NCI-H226 (cell line): ENCODE measurements at regions not wholly inside any gene's neighbourhood (a gene's known extent, or its start where the extent isn't known, plus 50 kb on each side); places are given as distances from the start of the nearest gene placed in this dataset.

ENCODE experiments used
- DNase-seq: peaks from one replicate; pipeline ENCODE4 v3.0.0-alpha.2; 2015

DNA sequence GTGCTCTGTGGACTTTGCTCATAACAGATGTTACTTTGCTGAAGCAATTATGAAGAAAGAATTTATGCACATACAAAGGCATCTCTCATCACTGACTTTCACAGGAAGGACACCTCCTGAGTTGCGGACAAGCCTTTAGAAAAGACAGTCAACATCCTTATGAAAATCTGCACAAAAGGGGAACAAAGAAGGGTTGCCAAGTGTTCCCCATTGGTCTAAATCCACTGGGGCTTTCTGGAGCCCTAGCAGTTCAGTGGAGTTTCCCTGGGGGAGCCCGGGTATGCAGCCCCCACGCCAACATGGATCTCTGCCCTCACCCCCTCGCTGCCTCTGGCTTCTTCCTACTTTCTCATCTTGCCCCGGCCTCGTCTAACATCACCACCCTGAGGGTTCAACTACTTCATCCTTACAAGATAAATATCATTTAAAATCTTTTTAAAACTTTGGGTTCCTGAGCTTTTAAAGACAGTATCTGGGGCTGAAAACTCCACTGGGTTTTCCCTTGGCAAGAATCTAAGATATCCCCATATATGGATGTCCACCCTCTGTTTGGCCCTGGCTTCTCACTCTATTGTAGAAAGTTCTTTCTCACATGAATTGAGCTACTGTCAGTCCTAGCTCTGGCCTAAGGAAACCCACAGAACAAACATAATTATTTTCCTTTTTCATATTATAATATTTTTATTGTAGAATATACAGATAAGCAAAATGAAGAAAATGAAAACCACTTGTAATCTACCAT lies 207.9 kb upstream of the RGMA start:
- DNase-seq = no peak

DNA sequence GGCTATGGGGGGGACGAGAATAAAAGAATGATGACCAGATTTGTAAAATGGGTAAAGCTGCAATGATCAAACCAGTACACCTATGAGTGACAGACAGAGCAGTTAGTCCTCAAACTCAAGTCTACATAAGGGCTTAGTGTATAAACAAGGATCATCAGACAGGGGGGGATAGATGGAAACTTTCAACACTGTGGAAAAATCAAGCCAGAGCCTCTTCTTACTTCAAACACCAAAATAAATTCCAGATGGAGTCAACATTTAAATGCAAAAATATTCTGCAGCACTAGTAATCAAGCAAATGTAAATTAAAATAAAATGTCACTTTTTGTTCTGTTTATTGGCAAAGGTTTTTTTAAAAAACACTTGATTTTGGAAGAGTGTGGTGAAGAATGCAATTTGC lies 205.9 kb upstream of the RGMA start:
- DNase-seq = no peak

DNA sequence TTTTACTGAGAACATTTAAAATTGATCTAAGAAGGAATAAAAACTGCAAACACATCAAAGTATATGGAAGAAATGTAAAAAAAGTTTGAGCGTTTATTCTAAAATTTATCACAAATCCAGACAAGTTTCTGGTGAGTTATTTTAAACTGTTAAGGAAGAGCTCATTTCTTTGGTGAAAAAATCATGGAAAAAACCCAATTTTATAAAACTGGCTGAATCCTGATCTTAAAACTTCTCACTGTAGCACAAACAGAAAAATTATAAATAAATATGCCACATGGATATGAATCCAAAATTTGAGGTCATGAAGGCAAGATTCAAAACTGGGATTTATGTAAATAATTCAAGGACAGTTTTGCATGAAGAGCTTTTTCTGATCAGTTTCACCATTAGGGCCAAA lies 205.1 kb upstream of the RGMA start:
- no peak for DNase-seq

GRCh38 chr15:93291380-93291779 lies 202.4 kb upstream of the RGMA start:
- DNase-seq = no peak

DNA sequence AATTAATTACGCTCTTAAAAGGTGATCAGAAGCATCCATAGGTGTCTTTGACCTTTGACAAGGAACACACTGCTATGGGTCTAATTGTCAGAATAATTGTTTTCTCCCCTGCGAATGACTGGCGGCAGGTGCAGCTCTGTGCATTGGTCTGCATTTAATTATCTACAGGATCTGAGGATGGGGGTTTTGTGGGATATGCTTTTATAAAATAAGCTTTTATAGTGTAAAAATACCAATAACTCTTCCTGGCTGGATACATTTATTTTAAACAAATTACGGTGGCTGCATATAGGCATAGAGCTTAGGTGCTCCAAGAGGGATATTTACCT lies 201.6 kb upstream of the RGMA start:
- no peak for DNase-seq

DNA sequence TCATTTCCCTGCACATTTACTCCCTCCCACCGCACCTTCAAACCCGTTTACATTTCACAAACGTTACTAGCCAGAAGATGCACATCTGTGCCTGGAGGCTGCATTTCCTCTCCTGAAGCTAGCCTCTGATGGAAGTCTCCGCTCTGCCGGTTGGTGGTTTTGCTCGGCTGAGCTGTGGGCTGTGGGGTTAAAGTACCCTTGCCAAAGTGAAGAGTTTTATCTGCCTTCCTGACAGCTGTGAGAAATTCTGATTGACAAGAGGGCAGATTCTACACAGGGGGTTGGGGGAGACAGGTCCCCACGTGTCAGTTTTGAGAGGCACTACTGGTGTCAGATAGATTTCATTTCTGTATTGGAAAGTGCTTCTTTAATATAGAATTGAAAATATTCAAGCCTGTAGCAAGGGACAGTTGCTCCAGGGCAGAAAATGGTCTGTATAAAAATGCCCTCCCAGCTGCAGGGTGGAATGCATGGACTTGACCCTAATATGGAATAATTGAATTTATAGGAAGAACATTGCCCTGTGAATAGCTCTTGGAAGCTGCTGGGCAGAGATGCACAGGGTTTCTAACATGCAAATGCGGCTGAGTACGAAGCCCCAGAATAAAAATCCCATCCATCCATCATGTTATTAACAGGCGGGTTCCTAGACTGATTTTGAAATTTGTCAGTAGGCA lies 201.1 kb upstream of the RGMA start:
- no peak for DNase-seq

- DNase-seq = no peak
These were observed 199.8 kb upstream of the RGMA start for GRCh38 chr15:93288728-93289294.

- DNase-seq = no peak
These were observed 197.4 kb upstream of the RGMA start for GRCh38 chr15:93286446-93286845.

DNA sequence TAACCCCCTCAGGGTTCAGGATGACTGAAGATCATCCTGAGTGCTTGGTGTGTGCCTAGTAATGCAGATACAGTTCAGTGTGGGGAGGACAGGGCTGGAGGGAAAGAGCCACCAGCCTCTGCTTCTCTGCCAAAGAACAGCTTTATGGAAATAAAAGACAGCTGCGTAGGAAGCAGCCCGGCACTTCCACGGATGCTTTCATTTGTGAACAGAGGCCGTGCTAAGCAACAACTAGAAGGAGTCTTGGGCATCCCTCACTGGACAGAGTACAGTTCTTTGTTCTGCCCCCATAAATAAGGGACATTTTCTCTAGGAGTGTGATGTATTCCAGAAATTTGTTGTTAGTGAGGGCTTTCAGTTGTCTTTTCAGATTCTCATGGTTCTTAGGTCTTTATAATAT lies 194.8 kb upstream of the RGMA start:
- DNase-seq = no peak

- DNase-seq = no peak
These were observed 193.8 kb upstream of the RGMA start for GRCh38 chr15:93282808-93283207.

DNA sequence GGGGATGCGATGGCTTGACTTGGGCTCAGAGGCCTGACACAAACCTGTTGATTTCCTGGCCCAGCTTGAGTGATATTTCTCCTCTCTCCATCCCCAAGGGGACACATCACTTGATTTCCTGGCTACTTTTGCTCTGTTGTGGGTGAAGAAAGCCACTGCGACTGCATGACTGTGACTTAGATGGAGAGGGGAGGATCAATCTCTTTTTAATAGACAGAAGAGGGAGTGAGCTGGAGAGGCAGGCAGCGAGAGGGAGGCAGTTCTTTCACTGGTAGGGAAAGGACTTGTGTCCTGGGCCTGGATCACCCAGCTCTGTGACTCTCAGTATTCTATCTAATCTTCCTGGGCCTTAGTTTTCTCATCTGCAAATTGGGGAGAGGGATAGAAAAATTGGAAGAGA lies 189.8 kb upstream of the RGMA start:
- no peak for DNase-seq

DNA sequence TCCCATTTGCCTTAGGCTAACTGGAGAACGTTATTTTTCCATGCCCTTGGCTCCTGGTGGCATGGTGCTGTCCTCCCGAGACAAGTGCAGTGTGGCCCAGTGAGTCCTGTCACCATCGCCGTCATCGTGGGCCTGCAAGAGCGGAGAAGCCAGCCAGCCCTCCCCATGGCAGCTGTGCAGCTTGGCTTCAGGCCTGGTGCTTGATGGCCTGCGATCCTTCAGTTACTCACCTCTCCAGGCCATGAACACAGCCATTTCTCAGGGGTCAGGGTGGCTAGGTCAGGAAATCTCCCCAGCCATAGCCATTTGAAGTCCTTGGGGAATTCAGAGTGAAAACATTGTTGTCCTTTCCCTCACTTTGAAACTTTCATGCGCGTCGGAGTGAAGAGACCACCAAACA lies 189.0 kb upstream of the RGMA start:
- no peak for DNase-seq

GRCh38 chr15:93274257-93274656 lies 185.2 kb upstream of the RGMA start:
- no peak for DNase-seq

DNA sequence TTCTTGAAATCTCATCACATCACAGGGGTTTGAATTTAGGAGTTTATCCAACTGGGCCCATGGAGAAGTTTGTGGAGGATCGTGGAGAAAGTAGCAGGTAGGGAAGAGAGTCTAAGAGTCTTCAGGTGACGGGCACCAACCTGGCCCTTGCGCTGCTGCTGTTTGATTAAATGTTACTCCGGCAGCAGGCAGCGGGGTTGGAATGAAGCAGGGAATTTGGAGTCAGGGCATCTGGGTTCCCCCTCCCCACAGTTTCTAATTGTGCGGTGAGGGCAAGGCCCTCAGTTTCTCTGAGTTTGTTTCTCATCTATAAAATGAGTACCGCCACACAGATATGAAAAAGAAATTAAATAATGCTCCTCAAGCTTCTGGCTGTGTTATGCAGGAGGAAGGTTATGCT lies 182.9 kb upstream of the RGMA start:
- DNase-seq = no peak

DNA sequence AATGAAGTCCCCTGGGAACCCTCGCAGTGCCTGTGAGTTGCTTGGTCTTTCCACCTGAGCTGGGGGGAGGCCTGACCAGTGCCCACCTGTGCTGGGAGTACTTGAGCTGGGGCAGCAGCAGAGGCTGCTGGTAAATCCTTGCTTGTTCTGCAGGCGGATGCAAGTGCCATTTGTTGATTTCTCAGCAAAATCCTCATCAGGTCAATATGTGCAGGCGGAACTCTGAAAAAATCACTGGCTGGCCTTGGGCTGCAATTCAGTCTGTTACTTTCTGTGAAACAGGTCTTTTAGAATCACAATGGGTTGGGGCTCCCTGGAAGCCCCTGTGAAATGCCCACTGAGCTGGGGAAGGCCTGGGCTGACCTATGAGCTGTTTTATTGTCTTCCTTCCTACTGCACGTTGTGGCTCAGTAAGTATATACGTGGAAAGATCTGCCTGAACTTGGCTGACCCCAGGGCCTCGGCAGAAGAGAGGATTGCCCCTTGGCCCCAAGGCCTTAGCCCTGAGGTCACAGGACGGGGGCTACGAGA lies 182.0 kb upstream of the RGMA start:
- DNase-seq = no peak

DNA sequence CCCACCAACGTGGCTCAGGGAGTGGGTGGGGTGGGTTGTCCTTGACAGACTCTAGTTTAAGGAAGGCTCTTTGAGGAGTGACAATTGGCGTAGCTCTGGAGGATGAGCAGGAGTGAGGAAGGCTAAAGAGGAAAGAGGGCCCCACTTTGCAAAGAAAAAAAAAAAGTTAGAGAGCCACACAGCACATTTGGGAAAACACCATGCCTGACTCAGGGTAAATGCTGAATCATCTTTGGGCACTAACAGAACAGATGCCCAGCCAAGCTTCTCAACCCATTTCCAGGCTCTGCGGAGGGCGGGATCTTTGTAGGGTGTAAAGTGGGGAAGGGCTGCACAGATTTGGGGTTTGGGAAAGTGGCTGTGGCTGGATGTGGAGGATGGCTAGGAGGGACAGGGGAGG lies 179.1 kb upstream of the RGMA start:
- DNase-seq = no peak

DNA sequence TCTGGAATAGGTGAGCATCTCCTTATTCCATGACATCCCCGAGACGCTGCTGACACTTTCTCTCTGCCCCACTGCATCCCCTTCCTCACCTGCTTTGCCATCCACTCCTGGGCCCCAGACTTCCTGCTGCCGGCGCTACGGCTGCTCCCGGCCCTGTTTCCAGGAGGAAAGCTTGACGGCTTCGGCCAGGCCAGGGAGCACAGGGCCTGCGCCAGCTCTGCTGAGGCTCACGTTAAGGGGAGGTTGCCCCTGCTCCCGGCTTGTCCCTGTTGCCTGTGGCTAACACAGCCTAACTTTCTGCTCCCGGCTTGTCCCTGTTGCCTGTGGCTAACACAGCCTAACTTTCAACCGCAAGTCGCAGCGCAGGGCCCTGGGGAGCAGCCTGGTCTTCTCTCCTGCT lies 177.3 kb upstream of the RGMA start:
- no peak for DNase-seq

- no peak for DNase-seq
These were observed 176.1 kb upstream of the RGMA start for GRCh38 chr15:93265111-93265556.

- no peak for DNase-seq
These were observed 172.8 kb upstream of the RGMA start for GRCh38 chr15:93261845-93262244.

- no peak for DNase-seq
These were observed 168.9 kb upstream of the RGMA start for GRCh38 chr15:93257920-93258319.

DNA sequence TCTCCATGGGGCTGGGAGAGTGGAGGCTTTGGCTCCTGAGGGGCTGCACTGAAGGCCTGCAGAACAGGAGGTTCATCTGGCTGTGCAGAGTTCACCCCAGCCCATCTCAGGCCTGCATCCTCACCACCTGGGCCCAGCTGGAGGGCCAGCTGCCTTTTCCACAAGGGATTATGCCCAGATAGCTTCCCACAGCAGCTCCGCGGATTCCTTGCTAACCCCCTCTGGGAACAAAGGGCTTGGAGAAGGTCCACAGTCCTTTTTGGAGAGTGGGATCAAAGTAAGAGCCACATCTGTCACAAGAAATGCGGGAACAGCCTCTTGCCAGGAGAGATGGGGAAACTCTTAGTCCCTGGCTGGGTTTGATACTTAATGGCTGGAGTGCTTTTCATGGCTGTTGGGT lies 164.7 kb upstream of the RGMA start:
- no peak for DNase-seq

DNA sequence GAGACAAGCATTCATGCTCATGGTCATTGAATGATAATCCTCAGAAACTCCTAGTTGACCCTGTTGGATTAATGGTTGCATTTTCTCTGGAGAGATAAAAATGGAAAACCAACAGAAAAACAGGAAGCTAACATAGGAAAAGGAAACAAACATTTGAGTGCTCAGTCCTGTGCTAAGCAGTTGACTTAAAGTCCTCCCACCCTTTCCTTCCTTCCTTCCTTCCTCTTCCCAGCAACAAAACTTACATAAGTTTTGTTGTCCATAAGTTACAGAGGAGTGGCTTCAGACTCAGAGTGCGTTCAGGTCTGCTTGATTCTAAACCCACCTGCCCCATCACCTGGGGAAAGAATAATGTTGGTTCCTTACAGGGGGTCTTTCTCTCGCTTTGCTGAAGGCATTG lies 163.8 kb upstream of the RGMA start:
- no peak for DNase-seq

DNA sequence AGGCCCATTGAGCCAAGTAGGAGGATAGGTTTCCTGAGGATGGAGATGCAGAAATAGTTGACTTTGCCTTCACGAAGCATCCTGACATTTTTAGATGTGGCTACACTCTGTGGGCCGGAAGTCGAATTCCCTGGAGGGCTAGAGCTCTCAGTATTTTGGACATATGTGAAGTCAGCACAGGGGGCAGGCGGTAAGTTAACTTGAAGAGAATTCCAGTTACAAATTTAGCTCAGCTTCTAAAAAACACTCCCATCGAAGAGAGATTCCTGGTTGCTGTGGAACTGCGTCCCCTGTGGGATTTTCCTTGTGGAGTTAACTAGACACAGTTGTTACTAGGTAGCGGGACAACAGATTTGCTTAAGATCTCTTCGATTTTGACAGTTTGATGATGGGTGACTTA lies 161.9 kb upstream of the RGMA start:
- DNase-seq = no peak

DNA sequence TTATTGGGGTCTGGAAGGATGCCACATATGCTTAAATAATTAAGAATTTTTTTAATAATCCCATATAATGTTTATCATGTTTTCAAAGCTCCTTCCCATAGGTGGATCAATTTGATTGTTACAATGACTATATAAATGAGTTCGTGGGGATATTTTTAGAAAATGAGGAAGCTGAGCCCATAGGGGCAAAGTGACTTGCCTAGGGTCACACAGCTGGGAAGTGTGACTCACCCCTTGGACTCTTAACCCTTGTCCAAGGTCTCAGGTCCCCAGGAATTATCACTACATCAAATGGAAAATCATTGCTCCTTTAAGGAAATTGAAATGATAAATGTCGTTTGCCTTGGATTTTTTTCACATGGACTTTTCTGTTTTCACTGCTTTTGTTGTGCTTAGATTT lies 161.2 kb upstream of the RGMA start:
- no peak for DNase-seq
